NCI-H446 treated with DMSO at 0.1 percent for 48 hours (cell line): ENCODE measurements at regions not wholly inside any gene's neighbourhood (a gene's known extent, or its start where the extent isn't known, plus 50 kb on each side); places are given as distances from the start of the nearest gene placed in this dataset.

ENCODE experiments used
- DNase-seq: peaks from one replicate; lab custom pipeline; 2025; lab: John Stamatoyannopoulos, UW

DNA sequence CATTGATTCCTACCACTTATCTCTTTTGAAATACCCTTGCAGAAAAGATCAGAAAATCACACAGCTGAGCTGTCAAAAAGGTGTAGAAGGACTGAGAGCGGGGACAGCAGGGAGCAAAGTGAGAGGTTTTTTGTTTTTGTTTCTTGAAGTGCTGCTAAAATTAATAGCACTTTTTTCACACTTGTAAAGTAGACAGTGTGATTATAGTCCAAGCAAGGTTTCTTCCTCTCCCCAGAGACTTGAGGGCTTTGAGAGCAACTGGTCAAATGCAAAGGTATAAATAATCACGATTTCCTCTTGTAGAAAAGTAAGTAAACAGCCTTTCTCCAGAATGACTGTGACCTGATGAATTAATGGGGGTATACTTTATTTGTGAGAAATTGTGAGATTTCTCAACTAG is 326.9 kb downstream of the ZNF608 start:
- DNase-seq: no peak

DNA sequence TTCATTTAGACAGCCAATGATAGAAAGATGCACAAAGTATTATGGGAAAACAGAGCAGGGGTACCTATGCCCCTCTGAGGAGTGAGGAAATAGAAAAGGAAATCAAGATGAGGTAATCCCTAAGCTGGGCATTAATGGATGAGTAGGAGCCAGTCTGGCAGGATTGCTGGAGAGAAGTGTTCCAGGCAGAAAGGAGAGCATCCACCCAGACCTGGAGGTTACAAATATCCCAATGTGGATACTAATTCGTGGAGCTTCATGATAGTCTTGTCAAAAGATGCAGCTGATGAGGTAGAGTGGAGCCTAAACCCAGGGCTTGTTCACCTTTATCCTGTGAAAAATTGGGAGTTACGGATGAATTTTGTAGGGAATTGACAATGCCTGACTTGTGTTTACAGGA is 328.0 kb downstream of the ZNF608 start:
- DNase-seq: no peak

DNA sequence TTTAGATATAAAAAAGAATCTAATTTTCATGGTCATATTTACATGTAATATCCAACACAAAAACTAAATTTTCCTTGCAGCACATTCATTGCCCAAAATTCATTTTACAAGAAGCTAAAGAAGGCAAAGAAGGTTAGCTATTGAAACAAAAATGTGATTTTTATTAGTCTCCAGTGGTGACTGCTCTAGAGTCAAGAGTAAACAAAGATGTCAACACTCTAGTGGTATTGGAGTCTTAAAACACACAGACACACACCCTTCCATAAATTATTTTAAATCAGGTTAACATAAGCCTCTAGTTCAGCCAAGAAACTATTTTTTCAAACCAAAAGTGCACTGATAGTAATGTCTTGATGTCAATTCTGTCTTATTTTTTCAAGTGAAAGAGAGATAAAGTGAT is 329.2 kb downstream of the ZNF608 start:
- no peak for DNase-seq

DNA sequence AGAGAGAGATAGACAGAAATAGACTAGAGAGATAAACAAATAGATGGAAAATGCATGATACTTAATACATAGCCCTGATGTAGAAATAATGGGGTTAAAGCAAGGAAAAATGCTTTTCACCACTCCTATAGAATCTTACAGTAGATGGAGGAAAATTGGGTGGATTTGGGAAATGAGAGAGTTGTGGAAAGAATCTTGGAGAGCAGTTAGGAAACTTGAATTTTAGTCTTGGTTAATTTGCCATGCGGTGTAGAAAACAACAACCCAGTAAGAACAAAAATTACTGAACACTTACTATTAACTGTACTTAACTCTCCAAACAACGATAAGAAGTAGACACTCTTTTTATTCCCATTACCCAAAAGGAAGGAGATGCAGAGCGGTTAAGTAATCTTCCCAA is 329.8 kb downstream of the ZNF608 start:
- no peak for DNase-seq

DNA sequence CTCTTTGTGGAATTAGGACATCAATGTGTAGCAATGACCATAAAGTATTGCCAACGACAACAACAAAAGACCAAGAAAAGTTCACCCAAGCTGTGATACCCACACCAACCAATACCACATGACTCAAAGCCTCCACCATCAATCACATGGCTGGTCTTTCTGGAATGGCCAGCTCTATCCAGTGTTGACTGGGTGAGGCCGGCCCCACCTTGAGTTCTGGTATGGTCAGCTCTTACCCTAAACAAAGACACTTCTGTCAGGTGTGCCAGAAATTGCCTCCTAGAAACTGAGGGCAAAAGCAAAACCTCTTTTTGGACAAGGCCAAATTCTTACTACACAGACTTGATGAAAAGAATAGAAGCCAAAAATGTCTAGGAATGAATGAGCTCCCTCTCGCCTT is 331.5 kb downstream of the ZNF608 start:
- no peak for DNase-seq

DNA sequence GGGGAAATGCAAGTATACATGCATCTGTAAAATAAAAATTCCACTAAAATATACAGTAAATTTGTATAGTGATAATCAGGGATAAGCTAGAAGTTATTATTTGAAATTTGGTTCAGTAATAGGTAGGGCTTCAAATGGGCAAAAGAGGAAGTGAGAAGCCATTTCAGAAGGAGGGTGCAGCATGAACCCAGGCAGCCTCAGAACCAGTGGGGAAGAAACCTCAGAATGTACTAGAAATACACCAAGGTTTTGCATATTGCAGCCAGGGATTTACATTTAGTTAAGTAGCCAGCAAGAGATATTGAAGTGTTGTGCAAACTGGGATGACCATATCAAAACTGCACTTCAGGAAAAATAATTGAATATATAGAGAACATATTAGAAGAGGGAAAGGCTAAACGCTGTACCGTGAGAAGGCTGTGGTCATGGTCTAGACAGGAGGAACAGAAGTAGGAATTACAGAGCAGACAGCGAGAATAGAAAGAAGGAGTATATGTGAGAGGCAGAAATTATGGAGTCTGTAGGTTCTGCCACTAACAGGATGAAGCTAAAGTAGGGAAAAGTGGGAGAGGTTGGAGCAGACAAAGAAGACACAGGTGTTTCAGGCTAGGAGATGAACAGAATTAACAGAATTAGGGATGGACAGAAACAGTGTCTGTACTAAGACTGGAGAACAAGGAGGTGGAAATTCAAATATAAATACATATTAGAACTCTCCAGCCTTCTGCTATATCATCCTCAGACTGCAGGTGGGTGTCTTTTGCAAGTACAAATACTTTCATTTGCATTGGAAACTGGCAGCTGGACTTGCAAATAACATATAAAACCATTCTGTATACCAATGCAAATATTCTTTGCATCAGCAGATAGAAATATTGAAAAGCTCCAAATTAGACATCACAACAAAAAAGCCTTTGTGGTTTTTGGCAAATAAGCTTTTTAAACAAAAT is 335.6 kb downstream of the ZNF608 start:
- no peak for DNase-seq

GRCh38 chr5:124408738-124409453 is 337.5 kb downstream of the ZNF608 start:
- DNase-seq: no peak

DNA sequence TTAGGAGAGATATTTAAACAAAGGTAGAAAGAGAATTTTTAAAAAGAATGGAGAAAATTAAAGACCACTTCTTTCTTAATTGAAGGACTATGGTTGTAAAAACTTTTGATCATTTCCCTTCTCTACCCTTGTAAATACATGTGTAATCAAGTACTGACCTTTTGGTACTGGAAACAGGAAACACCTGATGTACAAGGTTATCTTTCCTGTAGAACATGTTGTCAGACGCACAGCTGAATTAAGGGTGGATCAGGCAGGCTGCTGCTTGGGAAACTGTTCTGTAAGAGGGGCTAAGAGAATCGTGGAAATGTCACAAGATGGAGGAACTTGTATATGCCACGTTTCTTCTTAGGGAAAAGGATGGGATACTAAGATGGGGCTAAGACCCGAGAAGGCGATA is 341.6 kb downstream of the ZNF608 start:
- DNase-seq: no peak

DNA sequence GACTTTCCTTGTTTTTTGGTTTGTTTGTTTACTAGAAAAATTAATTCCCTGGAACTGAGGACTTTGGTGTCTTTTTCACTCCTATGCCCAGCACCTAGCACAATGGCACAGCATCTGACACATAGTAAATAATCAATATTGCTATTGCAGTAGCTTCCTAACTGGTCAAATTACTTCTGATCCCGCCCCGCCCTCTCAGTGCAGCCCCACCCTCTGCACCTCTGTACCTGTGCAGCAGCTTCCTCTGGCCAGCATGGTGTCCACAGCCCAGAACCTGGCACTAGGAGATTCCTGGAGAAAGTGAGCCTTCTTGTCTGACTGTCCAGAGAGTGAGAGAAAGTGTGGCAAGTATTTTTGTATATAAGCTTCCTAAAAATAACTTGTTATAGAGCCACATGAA is 343.2 kb downstream of the ZNF608 start:
- no peak for DNase-seq

- DNase-seq: no peak
Measured at GRCh38 chr5:124402144-124402581, 344.3 kb downstream of the ZNF608 start.

DNA sequence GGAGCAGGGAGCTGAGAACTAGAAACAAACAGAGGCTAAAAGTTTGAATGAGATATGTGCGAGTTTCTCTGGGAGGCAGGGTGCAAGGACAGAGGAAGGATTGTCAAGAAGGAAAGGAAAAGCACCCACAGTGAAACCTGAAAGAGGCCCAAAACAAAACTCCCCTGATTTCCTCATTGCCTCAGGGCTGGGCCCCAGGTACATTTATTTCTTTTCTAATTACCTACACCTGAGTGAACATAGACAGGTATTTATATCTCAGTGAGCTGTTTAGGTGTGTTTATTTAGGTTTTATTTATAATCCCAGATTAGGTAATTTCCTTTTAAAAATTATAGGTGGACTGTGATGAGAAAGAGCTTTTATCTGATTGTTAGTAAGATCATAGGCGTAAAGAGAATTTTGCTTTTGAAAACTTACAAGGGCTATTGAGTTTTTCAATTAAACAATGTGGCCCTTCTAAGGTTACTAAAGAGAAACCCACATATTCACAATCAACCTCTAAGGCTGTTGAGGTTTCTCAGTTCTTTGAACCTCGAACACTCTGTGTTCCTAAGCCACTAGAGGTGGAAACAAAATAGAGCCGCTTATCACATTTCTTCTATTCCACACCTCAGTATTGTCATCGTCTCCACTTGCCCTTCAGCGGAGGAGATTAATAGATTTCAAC is 344.8 kb downstream of the ZNF608 start:
- DNase-seq: no peak

GRCh38 chr5:124399426-124399961 is 346.9 kb downstream of the ZNF608 start:
- DNase-seq: no peak

GRCh38 chr5:124398460-124398859 is 348.0 kb downstream of the ZNF608 start:
- no peak for DNase-seq

GRCh38 chr5:124397317-124397716 is 349.1 kb downstream of the ZNF608 start:
- DNase-seq: no peak

- DNase-seq: no peak
Measured at GRCh38 chr5:124395926-124396325, 350.5 kb downstream of the ZNF608 start.

GRCh38 chr5:124395287-124395686 is 351.2 kb downstream of the ZNF608 start:
- no peak for DNase-seq

DNA sequence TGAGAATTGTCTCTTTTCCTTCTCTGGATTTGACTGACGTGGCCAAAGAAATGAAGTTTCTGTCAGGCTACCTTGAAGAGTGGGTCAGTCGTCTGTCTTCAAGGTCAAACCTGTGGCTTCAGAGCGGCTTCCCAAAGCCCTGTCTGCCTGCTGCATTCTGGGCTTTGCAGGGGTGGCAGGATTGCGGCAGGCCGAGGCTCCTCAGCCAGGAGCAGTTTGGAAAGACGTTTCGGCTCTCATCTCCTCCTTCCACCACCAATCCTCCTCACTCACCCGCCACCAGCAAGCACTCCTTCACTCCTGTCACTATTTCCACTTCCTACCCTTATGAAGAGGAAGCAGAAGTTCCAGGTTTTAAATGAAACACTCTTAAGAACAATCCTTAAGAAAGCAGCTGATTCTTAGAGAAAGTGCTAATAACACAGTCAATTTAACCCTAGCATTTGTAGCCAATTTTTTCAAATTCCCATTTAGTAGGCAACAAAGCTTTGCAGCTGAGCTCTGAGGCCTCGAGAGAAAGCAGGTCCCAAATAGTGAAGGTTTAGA is 351.7 kb downstream of the ZNF608 start:
- DNase-seq: no peak

GRCh38 chr5:124393584-124394379 is 352.7 kb downstream of the ZNF608 start:
- DNase-seq: no peak

DNA sequence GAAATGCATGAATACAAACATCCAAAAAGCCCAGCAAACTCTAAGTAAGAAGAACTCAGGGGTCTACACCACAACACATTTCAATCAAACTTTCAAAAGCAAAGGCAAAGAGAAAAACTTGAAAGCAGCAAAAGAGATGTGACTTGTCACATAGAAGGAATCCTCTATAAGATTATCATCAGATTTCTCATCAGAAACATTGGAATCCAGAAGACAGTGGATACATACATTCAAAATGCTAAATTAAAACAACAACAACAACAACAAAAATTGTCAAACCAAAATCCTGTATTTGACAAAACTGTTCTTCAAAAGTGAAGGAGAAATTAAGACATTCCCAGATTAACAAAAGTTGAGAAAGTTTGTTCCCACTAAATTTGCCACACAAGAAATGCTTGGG is 362.7 kb downstream of the ZNF608 start:
- no peak for DNase-seq

DNA sequence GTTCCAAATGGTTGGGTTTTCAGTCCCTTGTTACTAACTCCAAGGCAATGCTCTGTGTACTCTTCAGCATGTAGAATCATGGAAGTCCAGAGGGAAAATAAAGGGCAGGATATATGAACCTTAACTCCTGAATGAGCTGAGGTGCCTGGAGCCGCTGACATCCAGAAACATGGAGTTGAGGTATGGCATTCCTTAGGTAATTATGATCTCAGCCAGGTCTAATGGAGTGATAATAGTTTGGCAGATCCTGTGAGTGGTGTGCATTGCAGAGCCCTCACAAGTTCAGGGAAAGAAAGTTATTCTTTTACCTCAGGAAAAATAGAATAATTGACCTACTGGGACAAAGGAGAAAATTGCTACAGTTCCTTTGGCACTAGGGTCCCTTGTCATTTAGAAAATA is 369.1 kb downstream of the ZNF608 start:
- DNase-seq: no peak

GRCh38 chr5:124373883-124374282 is 372.6 kb downstream of the ZNF608 start:
- DNase-seq: no peak
